ENCODE measurements at regions not wholly inside any gene's neighbourhood (a gene's known extent, or its start where the extent isn't known, plus 50 kb on each side); places are given as distances from the start of the nearest gene placed in this dataset.

DNA sequence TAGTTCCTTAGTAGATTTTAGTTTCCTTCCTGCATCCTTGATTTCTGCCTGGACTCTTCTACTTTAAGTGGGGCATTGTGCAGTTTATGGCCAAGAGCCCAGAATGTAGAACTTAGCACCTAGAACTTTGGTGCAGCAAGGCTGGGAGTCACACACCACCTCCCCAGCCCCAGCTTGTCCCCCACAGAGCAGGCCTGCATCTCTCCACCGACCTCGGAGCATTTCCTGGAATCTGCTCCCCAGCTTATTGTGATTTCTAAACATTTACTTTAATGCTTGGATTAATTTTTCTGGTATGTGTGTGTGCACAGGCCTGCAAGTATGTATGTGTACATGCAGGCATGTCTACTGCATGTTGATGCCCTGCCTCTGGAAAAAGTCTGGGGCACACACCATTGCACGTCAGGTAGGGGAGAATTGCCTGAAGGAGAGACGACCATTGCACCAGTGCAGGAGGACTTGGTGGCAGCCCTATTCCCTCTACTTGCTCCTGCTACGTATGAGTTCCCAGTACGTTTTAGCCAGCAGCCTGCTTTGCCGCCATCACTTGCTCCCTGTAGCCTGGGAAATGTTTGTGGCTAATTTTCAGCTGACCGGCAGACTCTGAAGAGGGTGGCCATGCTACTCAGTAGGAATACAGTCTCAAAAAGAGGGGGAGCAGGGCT, 419.9 kb upstream of the HS6ST1 start:
- no peak overlapping the region for H3K9ac ChIP-seq (ENCODE audit: low read depth, low read length)
- H3K27me3 ChIP-seq (ENCODE audit: control insufficient read depth, insufficient read depth, low read length): 0 out of 2 replicates have a peak, but pooled peaks cover 10% of the 10 kb centered on the region
- H3K9me3 ChIP-seq (ENCODE audit: control insufficient read depth, insufficient read depth, low read length): no peaks in the 10 kb centered on the region
- no peaks in the 10 kb centered on the region for H3K36me3 ChIP-seq (ENCODE audit: control insufficient read depth, insufficient read depth, low read length)
- H3K4me1 ChIP-seq (ENCODE audit: control insufficient read depth, insufficient read depth, low read length): no peaks in the 10 kb centered on the region
- H3K27ac ChIP-seq (ENCODE audit: low read depth, low read length): no peak overlapping the region
- H3K4me3 ChIP-seq (ENCODE audit: low read depth, low read length): no peak overlapping the region

DNA sequence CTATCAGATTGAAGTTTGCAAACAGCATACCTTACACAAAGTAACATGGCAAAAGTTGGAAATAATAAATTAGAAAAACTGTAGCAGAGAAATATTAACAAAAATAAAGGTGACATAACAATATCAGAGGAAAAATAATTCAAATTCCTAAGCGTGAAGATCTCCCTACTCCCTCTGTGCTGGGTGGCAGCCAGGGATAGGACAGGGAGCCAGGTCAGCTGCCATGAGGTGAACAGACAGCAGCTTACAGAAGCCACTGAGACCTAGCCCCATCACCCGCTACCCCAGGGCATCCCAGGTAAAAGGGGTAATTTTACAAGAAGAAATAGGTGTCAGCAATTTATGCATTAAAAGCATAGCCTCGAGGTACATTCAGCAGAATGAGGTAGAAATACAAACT, 423.8 kb upstream of the HS6ST1 start:
- H3K4me1 ChIP-seq (ENCODE audit: control insufficient read depth, insufficient read depth, low read length): no peaks in the 10 kb centered on the region
- no peak overlapping the region for H3K4me3 ChIP-seq (ENCODE audit: low read depth, low read length)
- no peak overlapping the region for H3K27ac ChIP-seq (ENCODE audit: low read depth, low read length)
- no peaks in the 10 kb centered on the region for H3K36me3 ChIP-seq (ENCODE audit: control insufficient read depth, insufficient read depth, low read length)
- H3K9ac ChIP-seq (ENCODE audit: low read depth, low read length): no peak overlapping the region
- H3K9me3 ChIP-seq (ENCODE audit: control insufficient read depth, insufficient read depth, low read length): no peaks in the 10 kb centered on the region
- H3K27me3 ChIP-seq (ENCODE audit: control insufficient read depth, insufficient read depth, low read length): 0 out of 2 replicates have a peak, but pooled peaks cover 5% of the 10 kb centered on the region

DNA sequence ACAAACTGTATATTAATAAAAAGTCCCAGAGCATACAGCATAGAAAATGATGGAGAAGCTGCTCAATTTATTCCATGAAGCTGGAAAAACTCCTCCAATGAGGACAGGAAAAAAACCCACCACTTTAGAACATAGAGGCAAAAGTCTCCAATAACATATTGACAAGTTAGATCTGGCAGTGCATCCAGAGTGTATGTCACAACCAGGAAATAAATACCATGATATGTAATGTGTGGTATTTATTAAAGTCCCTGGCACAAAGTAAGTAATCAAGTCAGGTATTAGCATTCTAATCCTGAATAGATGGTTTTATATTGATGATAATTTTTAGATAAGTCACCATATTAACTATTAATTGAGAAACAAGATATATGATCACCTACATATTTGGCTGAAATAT, 427.3 kb upstream of the HS6ST1 start:
- H3K9ac ChIP-seq (ENCODE audit: low read depth, low read length): no peak overlapping the region
- no peaks in the 10 kb centered on the region for H3K9me3 ChIP-seq (ENCODE audit: control insufficient read depth, insufficient read depth, low read length)
- H3K36me3 ChIP-seq (ENCODE audit: control insufficient read depth, insufficient read depth, low read length): no peaks in the 10 kb centered on the region
- no peak overlapping the region for H3K27ac ChIP-seq (ENCODE audit: low read depth, low read length)
- H3K4me1 ChIP-seq (ENCODE audit: control insufficient read depth, insufficient read depth, low read length): no peaks in the 10 kb centered on the region
- no peaks in the 10 kb centered on the region for H3K27me3 ChIP-seq (ENCODE audit: control insufficient read depth, insufficient read depth, low read length)
- H3K4me3 ChIP-seq (ENCODE audit: low read depth, low read length): no peak overlapping the region

DNA sequence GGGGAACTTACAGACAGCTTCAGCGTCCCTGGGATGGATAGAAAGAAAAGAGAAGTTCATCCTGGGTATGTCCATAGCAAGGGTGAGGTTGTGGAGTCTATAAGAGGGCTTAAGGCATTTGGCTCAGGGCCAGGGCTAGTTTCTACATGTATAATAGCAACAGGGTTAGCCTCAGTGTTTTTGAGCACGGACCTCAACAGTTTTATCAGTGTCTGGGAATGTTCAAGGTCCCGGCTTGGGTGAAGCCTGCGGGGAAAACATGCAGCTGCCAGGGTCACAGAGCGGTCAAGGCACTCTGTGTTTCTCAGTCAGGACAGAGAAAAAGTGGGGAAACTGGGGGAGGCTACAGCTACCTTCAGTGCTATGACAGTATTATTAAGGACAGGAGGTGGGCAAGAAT, 427.7 kb upstream of the HS6ST1 start:
- Histone ChIP-seq H3K4me1 (ENCODE audit: control insufficient read depth, insufficient read depth, low read length) (no peaks in the 10 kb centered on the region), H3K27me3 (ENCODE audit: control insufficient read depth, insufficient read depth, low read length) (no peaks in the 10 kb centered on the region), H3K36me3 (ENCODE audit: control insufficient read depth, insufficient read depth, low read length) (no peaks in the 10 kb centered on the region), H3K27ac (ENCODE audit: low read depth, low read length) (no peak overlapping the region), H3K9ac (ENCODE audit: low read depth, low read length) (no peak overlapping the region), H3K9me3 (ENCODE audit: control insufficient read depth, insufficient read depth, low read length) (no peaks in the 10 kb centered on the region), H3K4me3 (ENCODE audit: low read depth, low read length) (no peak overlapping the region)

DNA sequence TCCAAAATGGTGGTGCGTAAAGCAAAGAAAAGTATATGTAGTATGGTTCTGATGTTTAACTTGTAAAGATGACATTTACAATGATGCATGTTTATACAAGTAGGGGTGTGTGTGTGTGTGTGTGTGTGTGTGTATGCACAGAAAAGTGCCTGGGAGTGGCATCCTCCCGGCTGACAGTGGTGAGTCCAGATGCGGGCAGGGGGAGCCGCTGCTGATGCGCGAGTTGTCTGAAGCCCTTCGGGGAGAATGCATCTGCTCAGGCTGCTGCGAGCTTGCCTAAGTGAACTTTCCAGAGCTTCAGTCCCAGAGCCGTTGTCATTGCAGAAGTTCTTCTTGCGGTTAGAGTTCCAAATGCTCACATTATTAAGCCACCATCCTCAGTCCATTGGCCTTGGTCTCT, 429.7 kb upstream of the HS6ST1 start:
- Histone ChIP-seq H3K27me3 (ENCODE audit: control insufficient read depth, insufficient read depth, low read length) (no peaks in the 10 kb centered on the region), H3K36me3 (ENCODE audit: control insufficient read depth, insufficient read depth, low read length) (no peaks in the 10 kb centered on the region), H3K9me3 (ENCODE audit: control insufficient read depth, insufficient read depth, low read length) (no peaks in the 10 kb centered on the region), H3K9ac (ENCODE audit: low read depth, low read length) (no peak overlapping the region), H3K4me3 (ENCODE audit: low read depth, low read length) (no peak overlapping the region), H3K4me1 (ENCODE audit: control insufficient read depth, insufficient read depth, low read length) (no peaks in the 10 kb centered on the region), H3K27ac (ENCODE audit: low read depth, low read length) (no peak overlapping the region)

DNA sequence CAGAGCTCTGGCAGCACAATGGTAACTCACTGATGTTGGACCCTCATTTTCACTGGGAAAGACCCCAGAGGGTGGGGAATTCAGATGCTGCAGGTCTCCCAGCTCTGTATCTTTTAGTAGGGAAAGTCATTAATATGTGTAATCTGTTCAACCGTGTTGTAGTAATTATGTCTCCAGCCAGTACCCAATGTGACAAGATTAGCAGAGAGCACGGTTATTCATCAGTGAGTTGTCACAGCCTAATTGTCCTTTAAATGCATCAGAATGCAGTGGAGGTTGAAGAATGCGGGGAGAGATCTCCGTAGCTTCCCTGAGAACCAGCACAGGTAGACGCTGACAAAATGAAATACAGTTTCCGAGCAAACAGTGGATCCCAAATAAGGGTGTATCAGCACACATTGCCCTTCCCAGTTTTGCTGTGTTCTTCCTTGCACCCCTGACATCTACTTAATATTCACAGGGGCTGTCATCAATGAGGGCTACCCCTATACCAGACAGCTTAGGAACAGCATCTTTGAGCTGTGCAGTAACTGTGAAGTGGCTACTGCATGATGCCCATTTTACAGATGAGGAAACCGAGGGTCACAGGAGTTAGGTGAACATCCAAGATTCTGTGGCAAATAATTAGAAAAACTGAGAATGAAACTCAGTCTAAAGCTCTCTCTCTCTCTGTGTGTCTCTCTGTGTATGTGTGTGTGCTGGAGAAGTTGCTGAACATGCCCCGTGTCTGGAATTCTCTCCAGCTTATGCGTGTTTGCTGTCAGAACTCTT, 430.4 kb upstream of the HS6ST1 start:
- H3K4me1 ChIP-seq (ENCODE audit: control insufficient read depth, insufficient read depth, low read length): peaks cover 5% of the 10 kb centered on the region; the same call in 1 of the 2 replicates
- no peaks in the 10 kb centered on the region for H3K36me3 ChIP-seq (ENCODE audit: control insufficient read depth, insufficient read depth, low read length)
- H3K27ac ChIP-seq (ENCODE audit: low read depth, low read length): no peak overlapping the region
- H3K27me3 ChIP-seq (ENCODE audit: control insufficient read depth, insufficient read depth, low read length): no peaks in the 10 kb centered on the region
- no peaks in the 10 kb centered on the region for H3K9me3 ChIP-seq (ENCODE audit: control insufficient read depth, insufficient read depth, low read length)
- no peak overlapping the region for H3K4me3 ChIP-seq (ENCODE audit: low read depth, low read length)
- no peak overlapping the region for H3K9ac ChIP-seq (ENCODE audit: low read depth, low read length)

DNA sequence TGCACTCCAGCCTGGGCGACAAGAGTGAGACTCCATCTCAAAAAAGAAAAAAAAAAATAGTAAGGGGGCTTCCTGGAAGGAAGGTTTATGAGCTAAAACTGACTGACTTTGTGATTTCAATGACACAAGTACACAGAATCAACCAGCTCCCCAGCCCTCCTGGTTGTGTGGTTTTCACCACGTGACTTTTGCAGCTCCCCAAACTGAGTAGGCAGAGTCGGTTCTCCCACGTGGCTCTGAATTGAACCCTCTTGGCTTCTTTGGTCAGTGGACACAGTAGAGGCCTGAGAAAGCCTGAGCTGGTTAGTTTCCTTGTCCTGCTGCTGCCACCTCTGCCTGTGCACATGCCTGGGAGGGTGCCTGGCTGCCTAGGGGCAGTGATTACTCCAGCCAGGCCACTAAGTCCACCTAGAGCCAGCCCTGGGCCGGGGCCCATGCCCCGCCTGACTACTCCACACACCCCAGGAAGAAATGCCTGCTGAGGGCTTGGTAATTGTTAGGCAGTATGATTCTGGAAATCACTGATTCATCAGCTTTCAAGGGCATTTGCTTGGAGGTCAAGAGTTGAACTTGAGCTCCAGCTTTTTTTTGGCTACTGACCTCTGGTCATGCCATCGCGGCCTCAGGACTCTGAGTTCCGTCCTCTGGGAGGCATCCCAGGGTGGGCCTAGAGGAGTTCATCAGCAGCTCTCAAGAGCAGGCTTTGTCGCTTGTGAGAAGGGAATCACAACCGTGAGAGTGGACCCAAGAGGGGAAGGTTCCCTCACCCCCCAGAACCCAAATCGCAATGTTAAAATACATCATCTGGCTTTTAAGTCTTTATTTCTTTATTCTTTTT, 431.9 kb upstream of the HS6ST1 start:
- no peak overlapping the region for H3K9ac ChIP-seq (ENCODE audit: low read depth, low read length)
- H3K4me3 ChIP-seq (ENCODE audit: low read depth, low read length): no peak overlapping the region
- H3K27ac ChIP-seq (ENCODE audit: low read depth, low read length): no peak overlapping the region
- H3K27me3 ChIP-seq (ENCODE audit: control insufficient read depth, insufficient read depth, low read length): no peaks in the 10 kb centered on the region; the same call in 1 of the 2 replicates
- H3K9me3 ChIP-seq (ENCODE audit: control insufficient read depth, insufficient read depth, low read length): no peaks in the 10 kb centered on the region
- no peaks in the 10 kb centered on the region for H3K36me3 ChIP-seq (ENCODE audit: control insufficient read depth, insufficient read depth, low read length)
- peaks cover 5% of the 10 kb centered on the region; the same call in 1 of the 2 replicates for H3K4me1 ChIP-seq (ENCODE audit: control insufficient read depth, insufficient read depth, low read length)

DNA sequence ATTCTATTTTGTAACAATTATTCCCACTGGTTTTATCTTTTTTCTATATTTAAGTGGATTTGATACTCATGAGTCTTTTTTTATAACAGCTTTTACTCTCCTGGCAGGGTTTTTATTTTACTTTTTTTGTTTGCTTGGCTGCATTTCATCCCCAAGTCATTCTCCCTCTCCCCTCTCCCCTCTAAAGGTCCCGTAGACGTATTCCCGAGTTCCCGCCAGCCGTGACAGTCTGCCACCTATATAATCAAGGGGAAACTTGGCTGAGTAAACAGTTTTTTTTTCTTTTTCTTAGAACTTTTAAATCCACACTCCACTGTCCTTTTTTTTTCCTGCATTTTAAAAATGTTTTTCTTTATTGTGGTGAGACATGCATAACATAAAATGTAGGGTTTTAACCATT, 433.1 kb upstream of the HS6ST1 start:
- Histone ChIP-seq H3K36me3 (ENCODE audit: control insufficient read depth, insufficient read depth, low read length) (no peaks in the 10 kb centered on the region), H3K27me3 (ENCODE audit: control insufficient read depth, insufficient read depth, low read length) (no peaks in the 10 kb centered on the region; the same call in 1 of the 2 replicates), H3K9me3 (ENCODE audit: control insufficient read depth, insufficient read depth, low read length) (no peaks in the 10 kb centered on the region), H3K4me1 (ENCODE audit: control insufficient read depth, insufficient read depth, low read length) (peaks cover 5% of the 10 kb centered on the region; the same call in 1 of the 2 replicates), H3K27ac (ENCODE audit: low read depth, low read length) (no peak overlapping the region), H3K4me3 (ENCODE audit: low read depth, low read length) (no peak overlapping the region), H3K9ac (ENCODE audit: low read depth, low read length) (no peak overlapping the region)

DNA sequence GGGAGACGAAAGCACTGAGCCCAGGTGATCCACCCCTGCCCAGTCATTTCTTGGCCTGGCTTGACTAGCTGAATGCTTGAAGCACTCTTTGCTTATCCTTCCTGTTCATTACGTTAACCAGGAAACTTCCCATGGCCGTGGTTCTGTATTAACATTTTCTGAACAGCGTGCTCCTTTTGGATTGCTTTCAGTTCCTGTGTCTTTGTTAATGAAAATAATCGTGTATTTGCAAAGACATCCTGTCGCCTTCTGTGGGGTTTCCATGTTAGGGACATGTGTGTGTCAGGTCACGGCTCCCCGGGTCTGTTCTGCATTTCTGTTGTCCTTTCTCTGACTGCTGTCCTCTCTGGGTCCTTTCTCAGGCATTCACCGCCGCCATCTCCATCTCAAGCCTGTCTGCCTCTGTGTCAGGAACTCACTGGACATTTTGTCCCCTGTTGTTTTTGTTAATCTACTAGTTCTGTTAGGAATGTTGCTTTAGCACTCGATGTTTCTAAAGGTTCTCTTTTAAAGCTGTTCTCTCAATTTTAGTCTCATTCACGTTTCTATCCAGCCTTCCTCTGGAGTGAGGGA, 434.1 kb upstream of the HS6ST1 start:
- H3K4me3 ChIP-seq (ENCODE audit: low read depth, low read length): no peak overlapping the region
- H3K27me3 ChIP-seq (ENCODE audit: control insufficient read depth, insufficient read depth, low read length): no peaks in the 10 kb centered on the region; the same call in 1 of the 2 replicates
- H3K4me1 ChIP-seq (ENCODE audit: control insufficient read depth, insufficient read depth, low read length): peaks cover 5% of the 10 kb centered on the region; the same call in 1 of the 2 replicates
- H3K9me3 ChIP-seq (ENCODE audit: control insufficient read depth, insufficient read depth, low read length): no peaks in the 10 kb centered on the region
- no peak overlapping the region for H3K9ac ChIP-seq (ENCODE audit: low read depth, low read length)
- no peak overlapping the region for H3K27ac ChIP-seq (ENCODE audit: low read depth, low read length)
- no peaks in the 10 kb centered on the region for H3K36me3 ChIP-seq (ENCODE audit: control insufficient read depth, insufficient read depth, low read length)

DNA sequence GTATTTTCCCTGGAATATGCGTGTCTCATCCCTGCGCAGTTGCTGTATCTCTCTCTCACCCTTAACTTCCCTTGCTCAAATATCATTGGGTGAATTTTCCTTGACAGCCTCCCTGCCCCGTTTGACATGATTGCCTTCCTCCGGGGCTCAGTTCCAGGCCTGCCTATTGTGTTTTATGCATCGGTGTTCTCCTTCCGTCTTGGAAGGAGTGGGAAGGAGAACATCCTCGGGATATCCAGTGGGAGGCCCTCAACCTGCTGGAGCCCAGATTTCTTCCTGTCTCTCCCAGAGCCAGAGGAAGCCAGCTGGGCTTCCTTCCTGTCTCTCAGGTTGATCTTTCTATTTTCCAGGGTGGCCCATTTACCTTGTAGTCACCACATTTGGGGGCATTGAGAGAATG, 434.7 kb upstream of the HS6ST1 start:
- Histone ChIP-seq H3K9me3 (ENCODE audit: control insufficient read depth, insufficient read depth, low read length) (no peaks in the 10 kb centered on the region), H3K36me3 (ENCODE audit: control insufficient read depth, insufficient read depth, low read length) (no peaks in the 10 kb centered on the region), H3K27ac (ENCODE audit: low read depth, low read length) (no peak overlapping the region), H3K4me1 (ENCODE audit: control insufficient read depth, insufficient read depth, low read length) (peaks cover 5% of the 10 kb centered on the region; the same call in 1 of the 2 replicates), H3K4me3 (ENCODE audit: low read depth, low read length) (no peak overlapping the region), H3K9ac (ENCODE audit: low read depth, low read length) (no peak overlapping the region), H3K27me3 (ENCODE audit: control insufficient read depth, insufficient read depth, low read length) (no peaks in the 10 kb centered on the region; the same call in 1 of the 2 replicates)
